Endothelial cell of umbilical vein (primary cell): ENCODE measurements at regions not wholly inside any gene's neighbourhood (a gene's known extent, or its start where the extent isn't known, plus 50 kb on each side); places are given as distances from the start of the nearest gene placed in this dataset.

ENCODE experiments used
- EZH2 ChIP-seq: IDR thresholded peaks from 2 replicates; pipeline ENCODE4 v1.6.1; 2012; ENCODE audit warnings: borderline replicate concordance, low read depth, mild to moderate bottlenecking, moderate library complexity, low read length, inconsistent platforms; ENCODE audit not compliant: severe bottlenecking
- GATA2 ChIP-seq: IDR thresholded peaks from 2 replicates; pipeline ENCODE4 v1.7.0; 2011; ENCODE audit warnings: low read depth, mild to moderate bottlenecking, moderate library complexity, mixed read lengths, low read length; ENCODE audit not compliant: insufficient read length, insufficient read depth
- JUN ChIP-seq: IDR thresholded peaks from 2 replicates; pipeline ENCODE4 v1.6.1; 2011; ENCODE audit warnings: borderline replicate concordance, low read depth; ENCODE audit not compliant: insufficient read length, insufficient read depth
- MYC ChIP-seq: IDR thresholded peaks from one replicate; pipeline ENCODE4 v1.6.1; 2011; ENCODE audit warnings: mild to moderate bottlenecking, low read depth, low read length
- POLR2A ChIP-seq: IDR thresholded peaks from 2 replicates; pipeline ENCODE4 v1.6.1; 2012; ENCODE audit warnings: low read depth, mild to moderate bottlenecking, control low read depth, low read length
- POLR2AphosphoS5 ChIP-seq: IDR thresholded peaks from 2 replicates; pipeline ENCODE4 v1.6.1; 2012; ENCODE audit warnings: low read depth, mild to moderate bottlenecking, control low read depth, low read length, moderate library complexity; ENCODE audit not compliant: insufficient read depth
- TF ChIP-seq, protein P1 (sequence below): IDR thresholded peaks from 2 replicates; pipeline ENCODE4 v1.6.1; 2011; ENCODE audit not compliant: insufficient read depth, insufficient read length
- TF ChIP-seq, protein P2 (sequence below), 2 donors: IDR thresholded peaks; 1 replicate in 1 of 2; 2 replicates in 1 of 2; pipeline ENCODE4 v1.5.1; 2011; ENCODE audit warnings: low read length in 2 of 2, mild to moderate bottlenecking in 2 of 2, moderate library complexity in 2 of 2, control low read depth in 1 of 2, inconsistent platforms in 1 of 2, low read depth in 1 of 2; ENCODE audit not compliant: insufficient read depth in 1 of 2; ENCODE audit errors: extremely low read depth in 1 of 2

DNA sequence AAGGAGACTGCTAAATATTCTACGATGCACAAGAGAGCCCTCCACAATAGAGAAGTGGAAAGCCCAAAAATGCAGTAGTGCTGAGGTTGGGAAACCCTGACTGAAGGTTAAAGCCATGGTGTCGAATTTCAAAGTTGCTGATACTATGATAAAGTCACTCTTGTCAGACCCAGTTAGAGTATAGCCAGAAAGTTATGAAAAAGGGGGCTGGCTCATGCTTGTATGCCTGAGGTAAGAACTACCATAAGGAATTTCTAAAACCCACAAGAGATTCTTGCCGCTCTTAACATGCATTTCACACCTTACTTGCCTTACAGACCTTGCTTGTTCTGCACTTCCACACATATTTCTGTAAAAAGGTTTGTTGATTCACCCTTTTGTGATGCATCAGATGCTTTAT is 184.6 kb downstream of the SLC6A15 start:
- no peak for TF ChIP-seq POLR2A
- TF ChIP-seq EZH2 = no peak
- TF ChIP-seq, protein P1, sequence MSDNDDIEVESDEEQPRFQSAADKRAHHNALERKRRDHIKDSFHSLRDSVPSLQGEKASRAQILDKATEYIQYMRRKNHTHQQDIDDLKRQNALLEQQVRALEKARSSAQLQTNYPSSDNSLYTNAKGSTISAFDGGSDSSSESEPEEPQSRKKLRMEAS = no peak
- TF ChIP-seq, protein P2, sequence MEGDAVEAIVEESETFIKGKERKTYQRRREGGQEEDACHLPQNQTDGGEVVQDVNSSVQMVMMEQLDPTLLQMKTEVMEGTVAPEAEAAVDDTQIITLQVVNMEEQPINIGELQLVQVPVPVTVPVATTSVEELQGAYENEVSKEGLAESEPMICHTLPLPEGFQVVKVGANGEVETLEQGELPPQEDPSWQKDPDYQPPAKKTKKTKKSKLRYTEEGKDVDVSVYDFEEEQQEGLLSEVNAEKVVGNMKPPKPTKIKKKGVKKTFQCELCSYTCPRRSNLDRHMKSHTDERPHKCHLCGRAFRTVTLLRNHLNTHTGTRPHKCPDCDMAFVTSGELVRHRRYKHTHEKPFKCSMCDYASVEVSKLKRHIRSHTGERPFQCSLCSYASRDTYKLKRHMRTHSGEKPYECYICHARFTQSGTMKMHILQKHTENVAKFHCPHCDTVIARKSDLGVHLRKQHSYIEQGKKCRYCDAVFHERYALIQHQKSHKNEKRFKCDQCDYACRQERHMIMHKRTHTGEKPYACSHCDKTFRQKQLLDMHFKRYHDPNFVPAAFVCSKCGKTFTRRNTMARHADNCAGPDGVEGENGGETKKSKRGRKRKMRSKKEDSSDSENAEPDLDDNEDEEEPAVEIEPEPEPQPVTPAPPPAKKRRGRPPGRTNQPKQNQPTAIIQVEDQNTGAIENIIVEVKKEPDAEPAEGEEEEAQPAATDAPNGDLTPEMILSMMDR (IDR thresholded peaks at IDR 0.05; ENCODE audit: extremely low read depth in 1 of 2, insufficient read depth in 1 of 2, low read depth in 1 of 2, low read length in 2 of 2) = no peak
- TF ChIP-seq POLR2AphosphoS5 = no peak
- no peak for TF ChIP-seq GATA2
- TF ChIP-seq JUN = no peak
- TF ChIP-seq MYC = no peak
